ENCODE measurements at regions not wholly inside any gene's neighbourhood (a gene's known extent, or its start where the extent isn't known, plus 50 kb on each side); places are given as distances from the start of the nearest gene placed in this dataset.

DNA sequence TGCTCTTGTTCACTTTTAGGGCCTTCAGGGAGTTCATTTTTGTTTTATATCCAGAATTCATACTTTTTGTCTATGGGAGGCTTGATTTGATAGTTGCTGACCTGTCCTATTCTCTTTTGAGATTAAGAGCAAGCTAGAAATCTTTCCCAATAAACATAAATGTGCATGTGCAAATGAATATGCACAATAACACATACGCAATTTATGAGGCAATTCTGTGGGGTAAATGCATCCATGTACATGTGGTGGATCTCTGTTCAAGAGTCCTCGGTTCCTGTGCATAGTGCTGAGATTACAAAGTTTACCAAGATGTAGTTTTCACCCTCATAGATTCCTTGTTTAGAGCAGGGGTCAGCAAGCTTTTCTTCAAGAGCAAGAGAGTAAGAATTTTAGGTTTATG lies 640.7 kb downstream of the EDEM1 start:
- H3K27ac ChIP-seq (ENCODE audit: low read depth in 1 of 2, low read length in 1 of 2): no peak overlapping the region
- 90% methylated on average over 2 of the region's 2 CpGs for WGBS
- H3K36me3 ChIP-seq (ENCODE audit: control insufficient read depth in 2 of 2, insufficient read depth in 2 of 2, low read length in 1 of 2): no peaks in the 10 kb centered on the region
- H3K4me3 ChIP-seq (ENCODE audit: low read length in 2 of 2): no peak overlapping the region
- no peak for DNase-seq (ENCODE audit: low read depth in 6 of 9, low spot score in 9 of 9)
- H3K4me1 ChIP-seq (ENCODE audit: control insufficient read depth in 2 of 2, insufficient read depth in 2 of 2, low read length in 2 of 2): no peaks in the 10 kb centered on the region
- no peaks in the 10 kb centered on the region for H3K9me3 ChIP-seq (ENCODE audit: control insufficient read depth in 2 of 2, insufficient read depth in 1 of 2, low read length in 1 of 2)
- no peaks in the 10 kb centered on the region for H3K27me3 ChIP-seq (ENCODE audit: control insufficient read depth in 2 of 2, insufficient read depth in 1 of 2, low read length in 1 of 2)

DNA sequence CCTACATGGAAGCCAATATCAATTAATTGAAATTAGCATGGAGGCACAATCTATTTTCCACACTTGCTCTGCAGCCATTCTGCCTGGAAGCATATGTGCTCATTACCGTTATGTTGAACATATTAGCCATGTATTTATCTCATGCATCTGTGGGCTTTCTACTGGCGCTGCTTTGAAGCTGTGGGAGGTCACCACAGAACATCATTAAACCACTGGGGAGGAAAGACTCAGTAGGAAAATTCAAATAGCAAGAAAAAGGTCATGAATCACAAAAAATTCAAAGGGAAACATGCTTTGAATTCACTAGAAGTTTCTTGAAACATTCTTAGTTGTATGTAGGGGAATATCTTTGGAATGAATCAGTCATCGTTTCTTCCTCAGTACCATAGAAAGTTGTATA lies 652.5 kb downstream of the EDEM1 start:
- Histone ChIP-seq H3K9me3 (ENCODE audit: control insufficient read depth in 2 of 2, insufficient read depth in 1 of 2, low read length in 1 of 2) (peaks cover 0 to 4% of the 10 kb centered on the region in 2 donors), H3K4me3 (ENCODE audit: low read length in 2 of 2) (no peak overlapping the region), H3K36me3 (ENCODE audit: control insufficient read depth in 2 of 2, insufficient read depth in 2 of 2, low read length in 1 of 2) (no peaks in the 10 kb centered on the region), H3K4me1 (ENCODE audit: control insufficient read depth in 2 of 2, insufficient read depth in 2 of 2, low read length in 2 of 2) (no peaks in the 10 kb centered on the region), H3K27ac (ENCODE audit: low read depth in 1 of 2, low read length in 1 of 2) (no peak overlapping the region), H3K27me3 (ENCODE audit: control insufficient read depth in 2 of 2, insufficient read depth in 1 of 2, low read length in 1 of 2) (no peaks in the 10 kb centered on the region)
- WGBS: 91% methylated on average over 3 of the region's 3 CpGs
- DNase-seq (ENCODE audit: low read depth in 6 of 9, low spot score in 9 of 9): no peak

DNA sequence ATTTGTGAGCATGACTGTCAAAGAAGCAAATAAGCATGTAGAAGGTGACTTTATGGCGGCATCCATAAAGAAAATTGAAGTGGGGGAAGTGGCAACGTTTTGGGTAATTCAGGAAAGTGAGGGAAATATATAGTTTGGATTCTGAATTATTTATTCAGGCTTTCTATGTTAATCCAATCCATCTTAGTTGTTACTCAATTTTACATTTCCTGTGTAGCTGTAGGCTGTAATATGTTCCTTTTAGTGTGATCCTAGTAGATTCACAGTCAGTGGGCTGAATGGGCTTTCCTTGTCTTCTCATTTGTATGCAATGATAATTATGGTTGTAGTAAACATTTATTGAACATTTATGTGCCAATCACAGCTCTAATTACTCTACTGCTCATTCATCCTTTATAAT lies 654.1 kb downstream of the EDEM1 start:
- no peak overlapping the region for H3K27ac ChIP-seq (ENCODE audit: low read depth in 1 of 2, low read length in 1 of 2)
- H3K4me3 ChIP-seq (ENCODE audit: low read length in 2 of 2): no peak overlapping the region
- no peak for DNase-seq (ENCODE audit: low read depth in 6 of 9, low spot score in 9 of 9)
- no peaks in the 10 kb centered on the region for H3K27me3 ChIP-seq (ENCODE audit: control insufficient read depth in 2 of 2, insufficient read depth in 1 of 2, low read length in 1 of 2)
- H3K4me1 ChIP-seq (ENCODE audit: control insufficient read depth in 2 of 2, insufficient read depth in 2 of 2, low read length in 2 of 2): no peaks in the 10 kb centered on the region
- H3K36me3 ChIP-seq (ENCODE audit: control insufficient read depth in 2 of 2, insufficient read depth in 2 of 2, low read length in 1 of 2): no peaks in the 10 kb centered on the region
- peaks cover 0 to 4% of the 10 kb centered on the region in 2 donors for H3K9me3 ChIP-seq (ENCODE audit: control insufficient read depth in 2 of 2, insufficient read depth in 1 of 2, low read length in 1 of 2)
- whole genome bisulfite sequencing: 70% methylated on average over 2 of the region's 2 CpGs

DNA sequence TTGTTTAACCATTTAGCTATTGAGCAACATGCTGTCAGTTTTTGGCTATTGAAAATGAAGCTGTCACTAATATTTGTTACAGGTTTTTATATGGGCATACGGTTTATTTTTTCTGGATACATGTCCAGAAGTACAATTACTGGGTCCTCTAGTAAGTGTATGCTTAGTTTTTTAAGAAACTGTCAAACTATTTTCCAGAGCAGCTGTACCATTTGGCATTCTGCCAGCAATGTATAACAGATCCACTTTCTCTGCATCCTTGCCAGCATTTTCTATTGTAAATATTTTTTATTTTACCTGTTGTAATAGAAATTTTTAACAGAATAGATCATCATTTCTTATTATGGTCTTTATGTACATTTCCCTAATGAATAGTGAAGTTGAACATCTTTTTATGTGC lies 658.8 kb downstream of the EDEM1 start:
- no peak for DNase-seq (ENCODE audit: low read depth in 6 of 9, low spot score in 9 of 9)
- Histone ChIP-seq H3K9me3 (ENCODE audit: control insufficient read depth in 2 of 2, insufficient read depth in 1 of 2, low read length in 1 of 2) (no peaks in the 10 kb centered on the region), H3K4me3 (ENCODE audit: low read length in 2 of 2) (no peak overlapping the region), H3K4me1 (ENCODE audit: control insufficient read depth in 2 of 2, insufficient read depth in 2 of 2, low read length in 2 of 2) (no peaks in the 10 kb centered on the region), H3K27ac (ENCODE audit: low read depth in 1 of 2, low read length in 1 of 2) (no peak overlapping the region), H3K27me3 (ENCODE audit: control insufficient read depth in 2 of 2, insufficient read depth in 1 of 2, low read length in 1 of 2) (no peaks in the 10 kb centered on the region), H3K36me3 (ENCODE audit: control insufficient read depth in 2 of 2, insufficient read depth in 2 of 2, low read length in 1 of 2) (no peaks in the 10 kb centered on the region)
- 90% methylated on average over 1 of the region's 1 CpG for WGBS

DNA sequence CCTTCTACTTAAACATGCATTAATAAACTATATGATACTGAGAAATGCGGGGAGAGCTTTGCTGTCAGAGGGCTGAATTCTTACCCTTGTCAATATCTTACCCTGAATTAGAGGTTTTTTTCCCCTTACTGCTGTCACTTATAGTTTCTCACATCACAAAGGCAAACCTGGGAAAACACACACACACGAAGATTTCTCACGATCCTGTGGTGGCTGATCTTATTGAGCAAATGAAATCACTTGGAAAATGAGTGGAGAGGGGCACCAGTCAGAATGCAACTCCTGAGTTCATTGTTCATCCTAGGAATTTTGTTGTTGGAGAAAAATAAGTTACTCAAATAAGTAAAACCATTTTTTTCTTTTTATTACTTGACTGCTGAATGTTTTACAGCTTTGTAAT lies 673.6 kb downstream of the EDEM1 start:
- Histone ChIP-seq H3K27me3 (ENCODE audit: control insufficient read depth in 2 of 2, insufficient read depth in 1 of 2, low read length in 1 of 2) (no peaks in the 10 kb centered on the region), H3K27ac (ENCODE audit: low read depth in 1 of 2, low read length in 1 of 2) (no peak overlapping the region), H3K4me3 (ENCODE audit: low read length in 2 of 2) (no peak overlapping the region), H3K36me3 (ENCODE audit: control insufficient read depth in 2 of 2, insufficient read depth in 2 of 2, low read length in 1 of 2) (no peaks in the 10 kb centered on the region), H3K9me3 (ENCODE audit: control insufficient read depth in 2 of 2, insufficient read depth in 1 of 2, low read length in 1 of 2) (no peaks in the 10 kb centered on the region), H3K4me1 (ENCODE audit: control insufficient read depth in 2 of 2, insufficient read depth in 2 of 2, low read length in 2 of 2) (no peaks in the 10 kb centered on the region)
- 61% methylated on average over 3 of the region's 3 CpGs for WGBS
- no peak for DNase-seq (ENCODE audit: low read depth in 6 of 9, low spot score in 9 of 9)

DNA sequence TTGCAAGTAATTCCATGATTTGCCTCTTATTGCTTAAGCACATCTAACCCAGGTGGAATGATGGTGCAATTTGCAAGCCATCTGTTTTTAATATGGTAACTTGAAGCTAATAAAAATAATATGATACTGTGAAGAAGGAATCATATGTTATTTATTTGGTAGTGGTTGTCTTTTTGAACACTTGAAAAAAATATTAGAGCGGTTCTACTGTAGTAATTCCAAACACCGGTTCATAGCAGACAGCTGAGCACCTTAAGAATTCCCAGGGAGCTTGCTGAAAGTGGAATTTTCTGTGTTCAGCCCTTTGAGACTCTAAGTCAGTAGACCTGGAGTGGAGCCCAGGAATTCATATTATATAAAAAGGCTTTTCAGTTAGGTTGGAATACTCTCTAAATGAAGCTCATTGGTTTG lies 687.4 kb downstream of the EDEM1 start:
- Histone ChIP-seq H3K4me1 (ENCODE audit: control insufficient read depth in 2 of 2, insufficient read depth in 2 of 2, low read length in 2 of 2) (no peaks in the 10 kb centered on the region), H3K36me3 (ENCODE audit: control insufficient read depth in 2 of 2, insufficient read depth in 2 of 2, low read length in 1 of 2) (no peaks in the 10 kb centered on the region), H3K9me3 (ENCODE audit: control insufficient read depth in 2 of 2, insufficient read depth in 1 of 2, low read length in 1 of 2) (no peaks in the 10 kb centered on the region), H3K27ac (ENCODE audit: low read depth in 1 of 2, low read length in 1 of 2) (no peak overlapping the region), H3K27me3 (ENCODE audit: control insufficient read depth in 2 of 2, insufficient read depth in 1 of 2, low read length in 1 of 2) (no peaks in the 10 kb centered on the region), H3K4me3 (ENCODE audit: low read length in 2 of 2) (no peak overlapping the region)
- no peak for DNase-seq (ENCODE audit: low read depth in 6 of 9, low spot score in 9 of 9)
- WGBS: 95% methylated on average over 2 of the region's 2 CpGs

DNA sequence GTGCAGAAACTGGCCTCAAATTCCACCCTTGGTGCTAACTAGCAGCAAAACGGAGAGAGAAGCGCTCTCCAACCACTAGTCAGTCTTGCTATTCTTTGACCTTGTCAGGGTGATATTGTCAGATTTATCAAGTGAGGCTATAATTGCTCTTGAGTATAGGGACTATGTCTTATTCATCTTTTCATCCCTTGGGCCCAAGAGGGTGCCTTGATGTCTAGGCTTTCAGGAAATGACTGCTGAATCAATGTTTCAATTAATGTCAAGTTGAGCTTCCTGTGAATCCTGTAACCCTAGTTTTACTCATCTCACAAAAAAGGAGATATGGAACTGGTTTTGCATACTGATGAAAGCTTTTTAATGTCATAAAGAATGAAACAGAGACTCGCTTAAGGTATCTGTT lies 701.3 kb downstream of the EDEM1 start:
- Histone ChIP-seq H3K4me1 (ENCODE audit: control insufficient read depth in 2 of 2, insufficient read depth in 2 of 2, low read length in 2 of 2) (no peaks in the 10 kb centered on the region), H3K27ac (ENCODE audit: low read depth in 1 of 2, low read length in 1 of 2) (no peak overlapping the region), H3K9me3 (ENCODE audit: control insufficient read depth in 2 of 2, insufficient read depth in 1 of 2, low read length in 1 of 2) (no peaks in the 10 kb centered on the region), H3K27me3 (ENCODE audit: control insufficient read depth in 2 of 2, insufficient read depth in 1 of 2, low read length in 1 of 2) (no peaks in the 10 kb centered on the region), H3K4me3 (ENCODE audit: low read length in 2 of 2) (no peak overlapping the region), H3K36me3 (ENCODE audit: control insufficient read depth in 2 of 2, insufficient read depth in 2 of 2, low read length in 1 of 2) (no peaks in the 10 kb centered on the region)
- WGBS: 95% methylated on average over 3 of the region's 3 CpGs
- DNase-seq (ENCODE audit: low read depth in 6 of 9, low spot score in 9 of 9): no peak

DNA sequence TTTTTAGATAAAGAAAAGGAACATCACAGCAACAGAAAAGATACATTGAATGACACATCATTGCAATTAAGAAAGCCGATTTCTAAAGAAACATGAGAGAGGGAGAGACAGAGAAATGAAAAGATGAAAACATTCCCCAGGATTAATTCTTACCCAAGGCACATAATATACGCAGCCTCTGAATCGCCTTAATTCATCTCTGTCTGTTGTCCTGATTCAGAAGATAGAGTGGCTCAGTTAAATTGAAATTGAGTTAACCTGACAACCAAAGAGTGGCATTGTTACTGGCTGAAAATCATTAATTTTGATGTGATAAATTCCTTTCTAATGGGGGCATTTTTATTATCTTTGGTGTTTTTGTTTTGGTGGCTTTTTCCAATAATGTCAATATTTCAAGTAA lies 701.9 kb downstream of the EDEM1 start:
- H3K27ac ChIP-seq (ENCODE audit: low read depth in 1 of 2, low read length in 1 of 2): no peak overlapping the region
- H3K4me3 ChIP-seq (ENCODE audit: low read length in 2 of 2): no peak overlapping the region
- no peaks in the 10 kb centered on the region for H3K9me3 ChIP-seq (ENCODE audit: control insufficient read depth in 2 of 2, insufficient read depth in 1 of 2, low read length in 1 of 2)
- H3K27me3 ChIP-seq (ENCODE audit: control insufficient read depth in 2 of 2, insufficient read depth in 1 of 2, low read length in 1 of 2): no peaks in the 10 kb centered on the region
- WGBS: 96% methylated on average over 3 of the region's 3 CpGs
- H3K4me1 ChIP-seq (ENCODE audit: control insufficient read depth in 2 of 2, insufficient read depth in 2 of 2, low read length in 2 of 2): no peaks in the 10 kb centered on the region
- no peaks in the 10 kb centered on the region for H3K36me3 ChIP-seq (ENCODE audit: control insufficient read depth in 2 of 2, insufficient read depth in 2 of 2, low read length in 1 of 2)
- DNase-seq (ENCODE audit: low read depth in 6 of 9, low spot score in 9 of 9): no peak

DNA sequence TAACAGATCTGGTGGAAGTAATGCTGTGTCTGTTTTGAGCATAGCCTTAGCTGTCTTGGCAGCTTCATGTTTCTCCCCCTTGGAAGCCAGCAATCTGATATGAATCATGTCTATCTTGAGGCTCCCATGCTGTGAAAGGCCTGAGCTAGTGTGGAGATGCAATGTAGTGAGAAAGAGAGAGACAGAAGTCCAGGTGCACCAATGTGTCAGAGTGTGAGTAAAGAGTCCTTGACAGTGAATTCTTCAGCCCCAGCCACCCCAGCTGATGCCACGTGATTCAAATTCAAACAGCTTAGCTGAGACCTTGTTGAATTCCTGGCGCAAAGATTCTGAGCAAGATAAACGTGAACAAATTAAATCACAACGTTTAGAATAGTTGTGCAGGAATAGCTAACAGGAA lies 704.2 kb downstream of the EDEM1 start:
- 88% methylated on average over 4 of the region's 4 CpGs for WGBS
- Histone ChIP-seq H3K36me3 (ENCODE audit: control insufficient read depth in 2 of 2, insufficient read depth in 2 of 2, low read length in 1 of 2) (no peaks in the 10 kb centered on the region), H3K4me1 (ENCODE audit: control insufficient read depth in 2 of 2, insufficient read depth in 2 of 2, low read length in 2 of 2) (no peaks in the 10 kb centered on the region), H3K9me3 (ENCODE audit: control insufficient read depth in 2 of 2, insufficient read depth in 1 of 2, low read length in 1 of 2) (no peaks in the 10 kb centered on the region), H3K4me3 (ENCODE audit: low read length in 2 of 2) (no peak overlapping the region), H3K27me3 (ENCODE audit: control insufficient read depth in 2 of 2, insufficient read depth in 1 of 2, low read length in 1 of 2) (no peaks in the 10 kb centered on the region), H3K27ac (ENCODE audit: low read depth in 1 of 2, low read length in 1 of 2) (no peak overlapping the region)
- DNase-seq (ENCODE audit: low read depth in 6 of 9, low spot score in 9 of 9): no peak

DNA sequence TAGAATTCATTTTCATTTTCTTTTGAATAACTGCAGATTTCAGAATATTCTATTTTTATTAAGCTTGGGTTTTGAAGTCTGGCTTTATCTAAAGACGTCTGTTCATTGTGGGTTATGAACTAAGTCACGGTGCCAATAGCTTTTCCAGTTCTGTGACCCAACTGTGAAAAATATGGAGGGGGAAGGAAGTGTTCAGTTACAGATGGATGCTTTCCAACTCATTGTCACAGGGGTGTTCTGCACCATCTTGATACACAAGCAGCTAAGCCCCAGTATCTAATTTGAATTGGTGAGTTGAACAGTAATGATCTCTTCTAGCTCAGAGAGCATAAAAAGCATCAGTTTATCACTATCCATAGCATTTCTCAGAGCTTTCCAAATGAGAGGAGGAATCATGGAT lies 710.6 kb downstream of the EDEM1 start:
- Histone ChIP-seq H3K9me3 (ENCODE audit: control insufficient read depth in 2 of 2, insufficient read depth in 1 of 2, low read length in 1 of 2) (no peaks in the 10 kb centered on the region), H3K27ac (ENCODE audit: low read depth in 1 of 2, low read length in 1 of 2) (no peak overlapping the region), H3K27me3 (ENCODE audit: control insufficient read depth in 2 of 2, insufficient read depth in 1 of 2, low read length in 1 of 2) (no peaks in the 10 kb centered on the region), H3K36me3 (ENCODE audit: control insufficient read depth in 2 of 2, insufficient read depth in 2 of 2, low read length in 1 of 2) (no peaks in the 10 kb centered on the region), H3K4me1 (ENCODE audit: control insufficient read depth in 2 of 2, insufficient read depth in 2 of 2, low read length in 2 of 2) (no peaks in the 10 kb centered on the region), H3K4me3 (ENCODE audit: low read length in 2 of 2) (no peak overlapping the region)
- DNase-seq (ENCODE audit: low read depth in 6 of 9, low spot score in 9 of 9): no peak
- 24% methylated on average over 2 of the region's 2 CpGs for WGBS
